ENCODE measurements at regions not wholly inside any gene's neighbourhood (a gene's known extent, or its start where the extent isn't known, plus 50 kb on each side); places are given as distances from the start of the nearest gene placed in this dataset.

DNA sequence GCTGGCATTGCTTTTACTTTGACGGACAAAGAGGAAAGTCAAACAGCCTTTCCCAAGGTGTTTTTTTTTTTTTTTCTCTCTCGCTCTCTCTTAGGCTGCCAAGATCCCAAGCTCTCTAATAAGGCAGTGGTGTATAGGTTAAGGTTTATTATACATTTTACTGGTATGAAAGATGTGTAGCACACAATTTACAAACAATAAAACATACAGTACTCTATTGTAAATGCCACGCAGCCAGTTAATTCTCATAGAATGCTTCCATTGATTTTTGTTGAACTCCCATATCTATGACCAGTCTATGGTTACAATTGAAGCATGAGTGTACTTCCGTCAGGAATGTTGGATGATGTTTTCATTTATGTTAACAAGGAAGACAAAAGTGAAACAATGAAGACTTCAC, 106.4 kb upstream of the GSC start:
- peaks cover 35% of the 10 kb centered on the region for H3K27me3 Mint-ChIP-seq
- no peak overlapping the region for H3K27ac Mint-ChIP-seq
- DNase-seq (no peak), ATAC-seq (no peak)
- no peaks in the 10 kb centered on the region for H3K4me1 Mint-ChIP-seq
- no peaks in the 10 kb centered on the region for H3K9me3 Mint-ChIP-seq
- H3K4me3 Mint-ChIP-seq, result no peak overlapping the region

DNA sequence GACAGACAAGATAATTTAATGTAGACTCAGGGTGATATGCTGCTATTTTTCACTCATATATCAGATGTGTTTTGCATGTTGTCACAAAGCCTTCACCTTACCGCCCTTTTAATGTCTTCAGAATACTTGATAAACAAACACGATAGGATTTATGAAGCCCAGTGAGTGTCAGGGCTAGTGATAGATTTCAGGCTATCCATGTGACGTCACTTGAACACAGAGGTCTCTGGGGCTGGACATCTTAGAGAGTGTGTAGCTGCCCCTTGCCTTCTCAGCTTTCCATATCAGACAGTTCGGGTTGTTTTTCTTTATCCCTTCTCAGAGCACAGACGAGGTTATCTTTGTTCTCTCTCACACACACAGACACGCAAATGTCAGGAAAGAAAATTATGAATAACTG, 105.3 kb upstream of the GSC start:
- no peaks in the 10 kb centered on the region for H3K9me3 Mint-ChIP-seq
- ATAC-seq, result no peak
- H3K27ac Mint-ChIP-seq, result no peak overlapping the region
- no peak overlapping the region for H3K4me3 Mint-ChIP-seq
- H3K4me1 Mint-ChIP-seq, result no peaks in the 10 kb centered on the region
- H3K27me3 Mint-ChIP-seq, result peaks cover 35% of the 10 kb centered on the region
- no peak for DNase-seq

DNA sequence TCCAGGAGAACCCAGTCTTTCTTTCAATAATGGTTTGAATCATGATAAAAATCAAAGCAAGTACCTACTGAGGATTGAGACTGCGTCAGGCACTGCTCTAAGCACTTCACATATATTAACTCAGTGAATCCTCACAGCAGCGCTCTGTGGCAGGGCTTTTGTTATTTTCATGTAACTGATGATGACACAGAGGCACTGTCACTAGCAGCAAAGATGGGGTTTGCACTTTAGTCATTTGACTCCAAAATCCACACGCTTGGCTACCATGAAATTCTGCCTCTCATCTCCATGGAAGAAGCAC, 98.8 kb upstream of the GSC start:
- Mint-ChIP-seq H3K27me3 (peaks cover 45% of the 10 kb centered on the region), H3K4me3 (no peak overlapping the region), H3K4me1 (no peaks in the 10 kb centered on the region), H3K9me3 (no peaks in the 10 kb centered on the region), H3K27ac (no peak overlapping the region)
- DNase-seq (no peak), ATAC-seq (no peak)

DNA sequence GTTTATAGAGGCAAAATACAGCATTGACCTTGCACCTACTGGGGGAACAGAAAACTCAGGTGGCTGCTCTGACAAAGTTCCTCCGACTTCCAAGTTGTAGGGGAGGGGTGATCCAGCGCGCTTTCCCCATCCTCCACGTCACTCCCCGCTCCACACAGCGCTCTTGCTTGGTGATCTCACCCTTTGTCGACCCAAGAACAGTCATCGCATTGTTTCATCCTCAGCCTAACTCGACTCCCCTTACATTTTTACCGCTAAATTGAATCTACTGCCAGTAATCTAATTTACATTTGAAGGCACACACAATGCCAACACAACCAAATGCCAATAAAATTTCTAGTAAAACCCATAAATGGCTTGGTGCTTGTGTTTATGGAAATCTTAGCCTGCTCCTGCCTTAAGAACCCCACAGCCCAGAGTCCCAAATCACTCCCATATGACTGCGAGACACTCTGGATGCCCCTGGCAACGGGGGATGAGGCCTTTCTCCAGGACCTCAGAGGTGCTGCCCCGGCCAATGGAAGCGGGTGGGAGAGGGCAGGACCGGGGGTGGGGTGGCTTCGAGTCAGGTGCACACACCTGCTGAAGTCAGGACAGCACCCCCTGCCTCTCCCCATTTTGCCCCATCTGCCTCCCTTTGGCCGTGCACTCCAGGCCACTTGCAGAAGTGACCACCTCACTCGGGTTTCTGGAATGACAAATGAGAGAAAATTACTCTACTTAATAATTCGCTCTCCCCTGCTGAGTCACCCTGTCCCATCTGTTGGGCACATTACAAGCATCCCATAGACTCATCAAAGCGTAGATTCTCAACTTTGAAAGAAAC, 98.2 kb upstream of the GSC start:
- no peaks in the 10 kb centered on the region for H3K9me3 Mint-ChIP-seq
- peaks cover 40% of the 10 kb centered on the region for H3K27me3 Mint-ChIP-seq
- no peaks in the 10 kb centered on the region for H3K4me1 Mint-ChIP-seq
- no peak overlapping the region for H3K4me3 Mint-ChIP-seq
- H3K27ac Mint-ChIP-seq, result no peak overlapping the region
- DNase-seq (no peak), ATAC-seq (no peak)

DNA sequence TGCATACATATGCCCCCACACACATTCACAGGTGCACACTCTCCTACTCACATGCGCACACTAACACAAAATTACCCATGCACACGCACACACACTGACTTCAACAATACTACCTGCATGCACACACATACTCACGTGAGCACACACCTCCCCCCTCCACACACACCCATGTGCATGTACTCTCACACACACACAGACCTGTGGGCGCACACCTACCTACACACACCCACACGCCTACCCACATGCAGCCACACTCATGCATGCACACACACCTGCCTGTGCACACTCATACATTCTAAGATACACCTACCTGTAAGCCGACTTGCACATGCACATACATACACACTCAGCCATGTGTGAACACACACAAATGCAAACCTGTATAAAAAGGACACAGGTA, 97.3 kb upstream of the GSC start:
- Mint-ChIP-seq H3K9me3 (no peaks in the 10 kb centered on the region), H3K4me1 (no peaks in the 10 kb centered on the region), H3K27me3 (peaks cover 39% of the 10 kb centered on the region), H3K4me3 (no peak overlapping the region), H3K27ac (no peak overlapping the region)
- no peak for DNase-seq
- no peak for ATAC-seq

DNA sequence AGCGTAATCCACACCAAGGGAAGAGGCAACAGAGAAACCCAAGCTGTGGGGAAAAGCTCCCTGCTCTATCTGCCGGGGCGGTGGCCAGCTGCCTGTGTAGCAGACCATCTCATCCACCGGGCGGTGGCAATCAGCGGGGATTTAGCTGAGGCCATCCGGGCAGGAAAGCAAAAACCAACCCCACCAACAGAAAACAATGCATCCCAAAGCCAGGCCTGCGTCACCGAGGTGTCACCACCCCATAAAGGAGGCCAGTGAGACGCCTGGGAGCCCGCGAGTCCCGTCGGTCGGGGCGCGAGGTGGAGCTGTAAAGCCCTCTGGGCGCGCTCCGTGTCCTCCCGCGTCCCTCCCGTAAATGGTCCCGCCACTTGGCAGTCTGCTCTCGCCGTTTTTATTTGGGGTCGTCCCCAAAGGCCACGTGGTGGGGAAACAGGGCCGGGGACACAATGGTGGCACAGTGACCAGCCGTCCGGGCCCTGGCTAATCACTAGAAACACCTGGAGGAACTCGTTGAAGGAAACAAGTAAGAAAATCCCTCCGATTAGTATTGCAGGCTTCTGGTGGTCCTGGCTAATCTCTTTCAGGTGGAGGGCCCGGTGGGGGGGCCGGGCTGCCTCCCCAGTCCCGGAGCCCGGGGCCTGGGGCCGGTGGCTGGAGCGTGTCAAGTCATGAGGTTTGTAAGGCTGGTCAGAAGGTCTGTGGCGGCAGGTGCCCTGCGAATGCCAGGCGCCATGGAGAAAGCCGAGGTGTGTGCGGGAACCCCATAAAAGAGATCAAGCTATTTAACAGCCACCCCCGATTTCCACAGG, 94.7 kb upstream of the GSC start:
- Mint-ChIP-seq H3K9me3 (no peaks in the 10 kb centered on the region), H3K4me3 (no peak overlapping the region), H3K27me3 (peaks cover 55% of the 10 kb centered on the region), H3K27ac (no peak overlapping the region), H3K4me1 (no peaks in the 10 kb centered on the region)
- DNase-seq (no peak), ATAC-seq (no peak)

DNA sequence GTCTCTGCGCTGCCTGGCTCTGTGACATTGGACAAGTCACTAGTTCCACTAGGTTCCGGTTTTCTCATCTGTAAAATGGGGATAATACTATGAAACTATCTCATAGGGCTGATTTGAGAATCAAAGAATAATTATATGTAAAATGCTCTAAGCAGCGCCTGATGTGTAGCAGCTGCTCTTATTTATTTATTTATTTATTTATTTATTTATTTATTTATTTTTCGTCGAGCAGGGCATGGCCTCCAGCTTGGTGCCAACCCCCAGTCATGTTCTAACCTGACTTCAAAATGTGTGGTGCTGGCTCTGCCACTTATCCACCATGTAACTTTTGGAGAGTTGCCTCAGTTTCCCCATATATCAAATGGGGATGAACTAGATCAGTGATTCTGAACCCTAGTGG, 93.5 kb upstream of the GSC start:
- H3K27me3 Mint-ChIP-seq, result peaks cover 62% of the 10 kb centered on the region
- no peaks in the 10 kb centered on the region for H3K4me1 Mint-ChIP-seq
- no peak overlapping the region for H3K27ac Mint-ChIP-seq
- H3K4me3 Mint-ChIP-seq, result no peak overlapping the region
- no peak for ATAC-seq
- DNase-seq, result no peak
- H3K9me3 Mint-ChIP-seq, result no peaks in the 10 kb centered on the region

DNA sequence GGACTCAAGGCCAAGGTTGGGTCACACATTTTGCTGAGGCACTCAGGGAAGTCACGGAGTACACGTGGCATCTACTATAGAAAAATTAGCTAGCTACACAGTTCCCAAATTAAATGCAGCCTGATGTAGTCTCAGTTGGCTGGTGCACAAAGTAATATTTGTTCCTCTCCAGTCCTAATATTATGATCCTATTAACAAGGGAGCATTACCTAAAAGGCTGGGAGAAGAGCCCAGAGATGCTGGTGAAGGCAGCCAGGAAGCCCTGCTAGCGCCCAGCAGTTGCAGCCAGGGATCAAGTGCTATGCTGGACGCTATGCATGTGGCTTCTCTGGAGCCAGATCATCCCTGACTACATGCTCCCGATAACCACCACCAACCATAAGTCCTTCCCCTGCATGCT, 88.0 kb upstream of the GSC start:
- ATAC-seq (no peak), DNase-seq (no peak)
- H3K27me3 Mint-ChIP-seq, result peaks cover 41% of the 10 kb centered on the region
- H3K4me1 Mint-ChIP-seq, result no peaks in the 10 kb centered on the region
- no peak overlapping the region for H3K27ac Mint-ChIP-seq
- no peak overlapping the region for H3K4me3 Mint-ChIP-seq
- peaks cover 0 to 13% of the 10 kb centered on the region in 2 donors for H3K9me3 Mint-ChIP-seq

DNA sequence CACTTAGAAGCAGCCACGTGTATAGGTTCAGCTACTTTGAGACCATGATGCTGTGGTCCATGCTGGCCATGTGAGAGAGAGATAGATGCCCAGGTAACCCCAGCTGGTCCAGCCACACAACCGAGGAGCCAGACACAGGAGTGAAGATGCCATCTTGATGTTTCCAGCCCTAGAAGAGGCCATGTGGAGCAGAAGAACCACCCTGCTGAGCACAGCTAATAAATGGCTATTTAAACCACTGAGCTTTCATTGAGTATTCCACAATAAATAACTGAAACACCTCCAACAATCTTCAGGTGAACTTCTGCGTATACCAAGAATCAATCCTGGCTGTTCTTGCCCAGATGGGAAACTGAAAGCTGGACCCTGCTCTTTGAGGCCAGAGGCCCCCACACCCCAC, 84.0 kb upstream of the GSC start:
- no peak overlapping the region for H3K4me3 Mint-ChIP-seq
- no peaks in the 10 kb centered on the region for H3K4me1 Mint-ChIP-seq
- no peak overlapping the region for H3K27ac Mint-ChIP-seq
- DNase-seq (no peak), ATAC-seq (no peak)
- peaks cover 5 to 14% of the 10 kb centered on the region in 2 donors for H3K9me3 Mint-ChIP-seq
- H3K27me3 Mint-ChIP-seq, result peaks cover 20% of the 10 kb centered on the region

DNA sequence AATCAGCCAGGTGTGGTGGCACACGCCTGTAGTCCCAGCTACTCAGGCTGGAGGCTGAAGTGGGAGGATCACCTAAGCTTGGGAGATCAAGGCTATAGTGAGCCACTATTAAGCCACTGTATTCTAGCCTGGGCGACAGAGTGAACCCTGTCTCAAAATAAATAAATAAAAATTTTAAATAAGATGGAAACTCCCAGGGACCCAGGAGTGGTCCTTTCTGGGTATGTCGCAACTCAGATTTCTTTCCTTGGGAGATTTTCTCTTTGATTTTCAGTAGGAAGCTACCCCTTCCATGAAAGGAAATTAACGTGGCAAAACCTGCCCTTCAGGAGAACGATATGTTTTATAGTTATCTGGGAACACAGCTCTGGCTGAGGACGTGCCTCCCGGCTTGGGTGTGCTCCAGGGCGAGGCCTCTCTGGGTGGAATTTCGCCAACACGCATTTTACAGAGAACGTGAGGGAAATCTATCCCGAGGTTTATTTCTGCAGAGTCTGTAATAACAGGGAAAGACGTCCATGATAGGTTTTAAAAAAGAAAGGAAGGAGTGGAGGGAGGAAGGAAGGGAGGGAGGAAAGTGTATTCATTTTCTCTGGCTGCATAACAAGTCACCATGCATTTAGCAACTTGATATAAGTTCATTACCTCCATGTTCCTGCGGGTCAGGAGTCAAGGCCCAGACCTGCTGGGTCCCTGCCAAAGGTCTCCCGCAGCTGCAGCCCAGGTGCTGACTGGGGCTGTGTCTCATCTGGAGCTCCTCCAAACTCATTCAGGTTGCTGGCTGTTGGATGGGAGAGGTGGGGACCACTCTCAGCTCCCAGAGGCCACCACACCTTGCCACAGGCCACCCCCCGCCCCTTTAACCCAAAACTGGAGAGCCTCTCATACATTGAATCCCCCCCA, 80.6 kb upstream of the GSC start:
- H3K27ac Mint-ChIP-seq, result peak overlapping the region in 1 of 2 donors; percentile 71
- DNase-seq (no peak), ATAC-seq (no peak)
- peaks cover 3% of the 10 kb centered on the region for H3K27me3 Mint-ChIP-seq
- H3K4me3 Mint-ChIP-seq, result no peak overlapping the region
- H3K4me1 Mint-ChIP-seq, result no peaks in the 10 kb centered on the region
- peaks cover 5 to 14% of the 10 kb centered on the region in 2 donors for H3K9me3 Mint-ChIP-seq

DNA sequence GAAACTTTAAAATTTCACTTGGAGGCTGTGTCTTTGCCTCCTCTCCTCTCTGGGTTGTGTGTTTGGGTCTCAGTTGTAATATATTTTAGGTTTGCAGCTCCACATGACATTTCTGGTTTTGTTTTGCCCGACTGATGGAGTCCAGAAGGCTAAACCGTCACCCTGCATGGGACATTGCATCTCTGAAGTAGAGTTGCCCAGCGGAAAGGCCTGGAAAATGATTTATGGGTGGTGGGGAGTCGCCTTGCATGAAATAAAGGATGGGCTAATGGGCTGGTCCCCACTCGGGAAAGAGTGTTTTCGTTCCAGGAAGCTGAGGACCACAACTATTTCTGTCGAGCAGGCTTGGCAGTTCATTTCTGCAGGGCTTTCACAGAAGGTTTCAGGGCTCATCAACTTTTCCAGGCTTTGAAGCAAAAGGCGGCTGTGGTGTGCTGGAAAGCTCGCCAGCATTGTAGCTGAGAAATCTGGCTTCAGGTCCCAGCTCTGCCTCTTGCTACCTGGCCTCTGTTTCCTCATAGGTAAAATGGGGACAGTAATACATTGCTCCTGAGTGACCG, 74.8 kb upstream of the GSC start:
- DNase-seq, result no peak
- Mint-ChIP-seq H3K27ac (peak overlapping the region in 1 of 2 donors; percentile 89), H3K9me3 (no peaks in the 10 kb centered on the region), H3K4me3 (no peak overlapping the region), H3K4me1 (no peaks in the 10 kb centered on the region), H3K27me3 (peaks cover 5% of the 10 kb centered on the region)
- no peak for ATAC-seq

DNA sequence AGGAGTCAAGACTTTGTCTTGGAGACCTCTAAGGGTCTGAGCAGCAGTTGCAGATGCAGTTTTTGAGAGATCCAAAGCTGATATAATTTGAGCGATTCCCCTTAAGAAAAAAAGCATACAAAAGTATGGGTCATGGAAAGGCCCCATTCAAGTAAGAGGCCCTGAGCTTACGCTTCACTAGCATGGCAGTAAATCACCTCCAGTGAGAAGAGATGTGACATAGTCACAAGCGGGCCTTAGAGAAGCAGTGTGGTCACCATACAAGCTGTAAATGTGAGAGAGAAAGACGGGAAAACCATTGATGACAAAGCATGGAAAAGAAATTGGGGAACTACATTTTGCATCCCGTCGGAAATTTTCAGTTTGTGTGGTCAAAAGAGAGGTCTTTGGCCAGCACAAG, 70.6 kb upstream of the GSC start:
- Mint-ChIP-seq H3K4me1 (no peaks in the 10 kb centered on the region), H3K4me3 (no peak overlapping the region), H3K27me3 (peaks cover 5% of the 10 kb centered on the region), H3K9me3 (no peaks in the 10 kb centered on the region), H3K27ac (no peak overlapping the region)
- no peak for ATAC-seq
- DNase-seq, result no peak

DNA sequence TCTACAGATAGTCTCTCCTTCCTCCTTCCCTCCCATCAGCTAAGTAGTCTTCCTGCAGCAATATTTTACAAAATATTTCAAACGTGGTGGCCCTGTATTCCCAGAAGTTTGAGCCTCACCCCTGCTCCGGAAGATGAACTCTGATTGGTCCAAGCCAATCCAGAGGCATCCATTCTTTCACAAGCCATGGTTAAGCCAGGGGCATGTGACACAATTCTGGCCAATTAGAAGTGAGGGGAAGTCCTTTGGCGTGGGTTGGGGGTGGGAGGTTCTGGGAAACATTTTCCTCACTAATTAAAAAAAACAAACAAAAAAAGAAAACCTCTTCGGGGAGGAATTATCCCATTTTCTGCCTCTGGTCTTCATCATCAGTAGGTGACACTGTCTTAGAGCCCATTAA, 69.4 kb upstream of the GSC start:
- ATAC-seq, result no peak
- peaks cover 5% of the 10 kb centered on the region for H3K27me3 Mint-ChIP-seq

DNA sequence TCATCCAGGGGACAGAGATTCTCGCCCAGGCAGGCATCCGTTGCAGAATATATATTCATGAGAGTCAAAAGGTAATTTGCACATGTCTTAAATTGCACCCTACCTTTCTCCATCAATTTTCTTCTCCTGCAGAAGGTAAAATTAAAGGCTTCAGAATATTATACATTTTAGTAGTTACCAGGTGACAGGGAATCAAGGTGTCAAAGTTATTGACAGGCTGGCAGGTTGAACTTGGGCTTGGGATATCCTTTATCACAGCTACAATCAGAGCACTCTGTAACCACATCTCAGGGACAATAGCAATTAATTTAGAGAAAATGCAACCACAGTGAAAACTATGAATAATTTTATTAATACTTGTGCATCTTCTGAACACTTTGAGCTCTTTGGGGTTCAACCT, 66.9 kb upstream of the GSC start:
- DNase-seq (no peak), ATAC-seq (no peak)
- Mint-ChIP-seq H3K4me1 (no peaks in the 10 kb centered on the region), H3K27ac (no peak overlapping the region), H3K4me3 (no peak overlapping the region), H3K9me3 (peaks cover 0 to 7% of the 10 kb centered on the region in 2 donors), H3K27me3 (peaks cover 10% of the 10 kb centered on the region)

More for the DNA sequence above, 69.4 kb upstream of the GSC start:
- Mint-ChIP-seq H3K27ac (no peak overlapping the region), H3K9me3 (peaks cover 0 to 7% of the 10 kb centered on the region in 2 donors), H3K4me1 (no peaks in the 10 kb centered on the region), H3K4me3 (no peak overlapping the region)
- DNase-seq, result no peak

DNA sequence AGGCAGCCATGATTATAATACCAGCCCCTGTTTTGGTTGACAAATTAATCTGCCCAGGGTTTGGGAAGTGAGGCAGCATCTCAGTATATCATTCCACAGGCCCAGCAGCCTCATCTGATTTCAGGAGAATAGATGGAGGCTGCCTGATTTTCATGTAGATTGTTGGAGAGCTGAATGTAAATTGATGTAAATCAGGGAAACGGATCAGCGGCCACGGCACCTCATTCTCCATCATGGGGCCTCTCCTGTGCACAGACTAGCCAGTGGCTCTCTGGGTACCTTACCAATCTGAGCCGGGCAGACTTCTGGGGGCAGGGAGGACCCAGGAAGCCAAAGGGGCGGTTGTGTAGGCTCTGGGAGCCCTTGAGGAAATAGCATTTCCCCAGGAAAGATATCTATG, 63.7 kb upstream of the GSC start:
- Mint-ChIP-seq H3K9me3 (peaks cover 0 to 7% of the 10 kb centered on the region in 2 donors), H3K27me3 (peaks cover 6% of the 10 kb centered on the region), H3K27ac (no peak overlapping the region), H3K4me1 (no peaks in the 10 kb centered on the region), H3K4me3 (no peak overlapping the region)
- ATAC-seq, result no peak
- DNase-seq, result no peak

All from stimulated activated naive CD8-positive, alpha-beta T cell treated with anti-CD3 and anti-CD28 coated beads, Interleukin-15, amount 100 ng/mL, for 72 hours (primary cell).